ENCODE measurements at regions not wholly inside any gene's neighbourhood (a gene's known extent, or its start where the extent isn't known, plus 50 kb on each side); places are given as distances from the start of the nearest gene placed in this dataset.

- ATAC-seq (replicated peaks in 1 of 2) (no peak), DNase-seq (no peak)
- Mint-ChIP-seq H3K27me3 (ENCODE audit: low read depth) (no peaks in the 10 kb centered on the region), H3K36me3 (ENCODE audit: insufficient read depth in 2 of 2) (peaks cover 3 to 5% of the 10 kb centered on the region in 2 donors), H3K4me1 (ENCODE audit: low read depth) (no peaks in the 10 kb centered on the region), H3K27ac (no peak overlapping the region), H3K9me3 (peaks cover 22 to 24% of the 10 kb centered on the region in 2 donors), H3K4me3 (no peak overlapping the region)
Observed at GRCh38 chr20:11436113-11436905, 481.4 kb upstream of the BTBD3 start.

- H3K27ac Mint-ChIP-seq: no peak overlapping the region
- no peaks in the 10 kb centered on the region for H3K27me3 Mint-ChIP-seq (ENCODE audit: low read depth)
- peaks cover 3 to 5% of the 10 kb centered on the region in 2 donors for H3K36me3 Mint-ChIP-seq (ENCODE audit: insufficient read depth in 2 of 2)
- H3K4me3 Mint-ChIP-seq: no peak overlapping the region
- ATAC-seq (replicated peaks in 1 of 2) (no peak), DNase-seq (no peak)
- H3K9me3 Mint-ChIP-seq: peaks cover 22% of the 10 kb centered on the region in 2 donors
- H3K4me1 Mint-ChIP-seq (ENCODE audit: low read depth): no peaks in the 10 kb centered on the region
Observed at GRCh38 chr20:11437090-11437489, 480.6 kb upstream of the BTBD3 start.

GRCh38 chr20:11437611-11438380, 479.9 kb upstream of the BTBD3 start:
- H3K27ac Mint-ChIP-seq: no peak overlapping the region
- ATAC-seq (replicated peaks in 1 of 2) (no peak), DNase-seq (no peak)
- no peaks in the 10 kb centered on the region for H3K27me3 Mint-ChIP-seq (ENCODE audit: low read depth)
- no peak overlapping the region for H3K4me3 Mint-ChIP-seq
- peaks cover 19 to 22% of the 10 kb centered on the region in 2 donors for H3K9me3 Mint-ChIP-seq
- no peaks in the 10 kb centered on the region for H3K4me1 Mint-ChIP-seq (ENCODE audit: low read depth)
- H3K36me3 Mint-ChIP-seq (ENCODE audit: insufficient read depth in 2 of 2): peaks cover 3 to 5% of the 10 kb centered on the region in 2 donors

GRCh38 chr20:11438412-11438811, 479.3 kb upstream of the BTBD3 start:
- Mint-ChIP-seq H3K4me1 (ENCODE audit: low read depth) (no peaks in the 10 kb centered on the region), H3K27me3 (ENCODE audit: low read depth) (no peaks in the 10 kb centered on the region), H3K4me3 (no peak overlapping the region), H3K27ac (no peak overlapping the region), H3K9me3 (peaks cover 20 to 22% of the 10 kb centered on the region in 2 donors), H3K36me3 (ENCODE audit: insufficient read depth in 2 of 2) (peaks cover 3 to 5% of the 10 kb centered on the region in 2 donors)
- ATAC-seq (replicated peaks in 1 of 2): no peak
- DNase-seq: no peak

GRCh38 chr20:11443382-11444119, 474.1 kb upstream of the BTBD3 start:
- Mint-ChIP-seq H3K4me3 (no peak overlapping the region), H3K4me1 (ENCODE audit: low read depth) (no peaks in the 10 kb centered on the region), H3K27ac (no peak overlapping the region), H3K27me3 (ENCODE audit: low read depth) (no peaks in the 10 kb centered on the region), H3K36me3 (ENCODE audit: insufficient read depth in 2 of 2) (no peaks in the 10 kb centered on the region), H3K9me3 (peaks cover 2 to 3% of the 10 kb centered on the region in 2 donors)
- ATAC-seq (replicated peaks in 1 of 2): no peak
- DNase-seq: no peak

GRCh38 chr20:11445161-11445560, 472.5 kb upstream of the BTBD3 start:
- Mint-ChIP-seq H3K4me1 (ENCODE audit: low read depth) (no peaks in the 10 kb centered on the region), H3K27me3 (ENCODE audit: low read depth) (no peaks in the 10 kb centered on the region), H3K9me3 (peaks cover 4 to 6% of the 10 kb centered on the region in 2 donors), H3K27ac (no peak overlapping the region), H3K36me3 (ENCODE audit: insufficient read depth in 2 of 2) (no peaks in the 10 kb centered on the region), H3K4me3 (no peak overlapping the region)
- ATAC-seq (replicated peaks in 1 of 2) (no peak), DNase-seq (no peak)

- H3K27ac Mint-ChIP-seq: no peak overlapping the region
- H3K4me3 Mint-ChIP-seq: no peak overlapping the region
- H3K36me3 Mint-ChIP-seq (ENCODE audit: insufficient read depth in 2 of 2): no peaks in the 10 kb centered on the region
- no peaks in the 10 kb centered on the region for H3K27me3 Mint-ChIP-seq (ENCODE audit: low read depth)
- no peaks in the 10 kb centered on the region for H3K4me1 Mint-ChIP-seq (ENCODE audit: low read depth)
- ATAC-seq (replicated peaks in 1 of 2): no peak
- no peak for DNase-seq
- H3K9me3 Mint-ChIP-seq: peaks cover 4 to 9% of the 10 kb centered on the region in 2 donors
Observed at GRCh38 chr20:11445891-11446290, 471.8 kb upstream of the BTBD3 start.

- H3K9me3 Mint-ChIP-seq: peaks cover 4 to 9% of the 10 kb centered on the region in 2 donors
- H3K27me3 Mint-ChIP-seq (ENCODE audit: low read depth): no peaks in the 10 kb centered on the region
- no peaks in the 10 kb centered on the region for H3K4me1 Mint-ChIP-seq (ENCODE audit: low read depth)
- no peaks in the 10 kb centered on the region for H3K36me3 Mint-ChIP-seq (ENCODE audit: insufficient read depth in 2 of 2)
- DNase-seq (no peak), ATAC-seq (replicated peaks in 1 of 2) (no peak)
- H3K4me3 Mint-ChIP-seq: no peak overlapping the region
- H3K27ac Mint-ChIP-seq: no peak overlapping the region
Observed at GRCh38 chr20:11447371-11448100, 470.2 kb upstream of the BTBD3 start.

GRCh38 chr20:11448554-11448953, 469.1 kb upstream of the BTBD3 start:
- Mint-ChIP-seq H3K36me3 (ENCODE audit: insufficient read depth in 2 of 2) (no peaks in the 10 kb centered on the region), H3K27ac (no peak overlapping the region)

GRCh38 chr20:11451793-11452291, 465.9 kb upstream of the BTBD3 start:
- H3K36me3 Mint-ChIP-seq (ENCODE audit: insufficient read depth in 2 of 2): no peaks in the 10 kb centered on the region
- H3K4me3 Mint-ChIP-seq: no peak overlapping the region
- peaks cover 6 to 11% of the 10 kb centered on the region in 2 donors for H3K9me3 Mint-ChIP-seq
- ATAC-seq (replicated peaks in 1 of 2): no peak
- no peaks in the 10 kb centered on the region for H3K27me3 Mint-ChIP-seq (ENCODE audit: low read depth)
- H3K4me1 Mint-ChIP-seq (ENCODE audit: low read depth): peaks cover 4% of the 10 kb centered on the region
- H3K27ac Mint-ChIP-seq: no peak overlapping the region
- DNase-seq: no peak

More at GRCh38 chr20:11448554-11448953, 469.1 kb upstream of the BTBD3 start:
- Mint-ChIP-seq H3K4me1 (ENCODE audit: low read depth) (no peaks in the 10 kb centered on the region), H3K4me3 (no peak overlapping the region), H3K27me3 (ENCODE audit: low read depth) (no peaks in the 10 kb centered on the region), H3K9me3 (peaks cover 4 to 11% of the 10 kb centered on the region in 2 donors)
- DNase-seq (no peak), ATAC-seq (replicated peaks in 1 of 2) (no peak)

GRCh38 chr20:11452326-11452725, 465.4 kb upstream of the BTBD3 start:
- Mint-ChIP-seq H3K9me3 (peaks cover 6 to 11% of the 10 kb centered on the region in 2 donors), H3K4me1 (ENCODE audit: low read depth) (peaks cover 4% of the 10 kb centered on the region), H3K36me3 (ENCODE audit: insufficient read depth in 2 of 2) (no peaks in the 10 kb centered on the region), H3K4me3 (no peak overlapping the region), H3K27me3 (ENCODE audit: low read depth) (no peaks in the 10 kb centered on the region), H3K27ac (no peak overlapping the region)
- ATAC-seq (replicated peaks in 1 of 2) (no peak), DNase-seq (no peak)

- DNase-seq: no peak
- peaks cover 4% of the 10 kb centered on the region for H3K4me1 Mint-ChIP-seq (ENCODE audit: low read depth)
- peaks cover 6 to 9% of the 10 kb centered on the region in 2 donors for H3K9me3 Mint-ChIP-seq
- H3K27ac Mint-ChIP-seq: no peak overlapping the region
- H3K4me3 Mint-ChIP-seq: no peak overlapping the region
- H3K27me3 Mint-ChIP-seq (ENCODE audit: low read depth): no peaks in the 10 kb centered on the region
- ATAC-seq (replicated peaks in 1 of 2): no peak
- no peaks in the 10 kb centered on the region for H3K36me3 Mint-ChIP-seq (ENCODE audit: insufficient read depth in 2 of 2)
Observed at GRCh38 chr20:11453430-11453829, 464.3 kb upstream of the BTBD3 start.

Data from activated T-cell treated with anti-CD3 and anti-CD28 coated beads, Interleukin-2, amount 50 U/mL, for 72 hours (primary cell).